GM12878 (cell line): ENCODE measurements at regions not wholly inside any gene's neighbourhood (a gene's known extent, or its start where the extent isn't known, plus 50 kb on each side); places are given as distances from the start of the nearest gene placed in this dataset.

Source experiments
- SUZ12 ChIP-seq: fragments of 200-600 bp; sonication (generic); IDR thresholded peaks from one replicate; pipeline ENCODE4 v1.6.1; 2018; ENCODE audit warnings: antibody characterized with exemption, mild to moderate bottlenecking; ENCODE audit not compliant: unreplicated experiment
- ZNF207 ChIP-seq: fragments of 450-650 bp; IDR thresholded peaks from 2 replicates; pipeline ENCODE4 v1.6.1; 2014; ENCODE audit warnings: antibody characterized with exemption, mild to moderate bottlenecking, borderline replicate concordance
- TF ChIP-seq, protein P1 (sequence below), 3 experiments: IDR thresholded peaks in 2 of 3; conservative IDR thresholded peaks in 1 of 3; 2 replicates each; pipeline ENCODE4 v1.5.1; 2011; ENCODE audit warnings: low read depth in 3 of 3, low read length in 3 of 3, mild to moderate bottlenecking in 3 of 3, control low read depth in 2 of 3, moderate library complexity in 2 of 3, inconsistent platforms in 1 of 3, mixed read lengths in 1 of 3; ENCODE audit not compliant: control insufficient read depth in 2 of 3, insufficient read depth in 1 of 3; ENCODE audit errors: extremely low read depth in 1 of 3

DNA sequence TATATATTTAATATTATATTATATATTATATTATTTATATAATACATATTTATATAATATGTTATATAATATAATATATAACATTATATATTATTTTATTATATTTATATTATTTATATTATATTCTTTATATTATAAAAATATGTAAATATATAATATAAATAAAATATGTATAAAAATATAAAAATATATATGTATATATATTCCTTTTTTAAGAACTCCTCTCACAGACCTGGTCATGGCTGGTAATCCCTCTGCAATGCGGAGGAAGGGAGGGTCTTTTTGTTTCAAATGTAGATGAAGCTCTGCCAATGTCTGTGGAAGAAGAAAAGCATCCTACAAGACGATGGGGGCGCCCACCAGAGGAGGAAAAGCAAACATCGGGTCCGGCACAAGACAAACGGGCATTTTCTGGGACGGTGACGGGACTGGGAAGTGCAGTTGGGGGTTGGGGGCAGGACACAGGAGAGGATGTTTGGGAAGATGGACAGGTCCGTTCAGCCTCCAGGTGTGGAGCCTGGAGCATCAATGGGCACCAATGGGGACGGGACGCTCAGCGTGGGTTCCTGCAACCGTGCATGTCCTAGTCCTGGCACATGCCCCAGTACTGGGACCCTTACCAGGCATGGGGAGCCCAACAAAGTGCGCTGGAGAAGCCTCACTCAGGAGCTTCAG is 194.0 kb downstream of the IRX1 start:
- TF ChIP-seq SUZ12 (no peak), ZNF207 (no peak)
- TF ChIP-seq, protein P1, sequence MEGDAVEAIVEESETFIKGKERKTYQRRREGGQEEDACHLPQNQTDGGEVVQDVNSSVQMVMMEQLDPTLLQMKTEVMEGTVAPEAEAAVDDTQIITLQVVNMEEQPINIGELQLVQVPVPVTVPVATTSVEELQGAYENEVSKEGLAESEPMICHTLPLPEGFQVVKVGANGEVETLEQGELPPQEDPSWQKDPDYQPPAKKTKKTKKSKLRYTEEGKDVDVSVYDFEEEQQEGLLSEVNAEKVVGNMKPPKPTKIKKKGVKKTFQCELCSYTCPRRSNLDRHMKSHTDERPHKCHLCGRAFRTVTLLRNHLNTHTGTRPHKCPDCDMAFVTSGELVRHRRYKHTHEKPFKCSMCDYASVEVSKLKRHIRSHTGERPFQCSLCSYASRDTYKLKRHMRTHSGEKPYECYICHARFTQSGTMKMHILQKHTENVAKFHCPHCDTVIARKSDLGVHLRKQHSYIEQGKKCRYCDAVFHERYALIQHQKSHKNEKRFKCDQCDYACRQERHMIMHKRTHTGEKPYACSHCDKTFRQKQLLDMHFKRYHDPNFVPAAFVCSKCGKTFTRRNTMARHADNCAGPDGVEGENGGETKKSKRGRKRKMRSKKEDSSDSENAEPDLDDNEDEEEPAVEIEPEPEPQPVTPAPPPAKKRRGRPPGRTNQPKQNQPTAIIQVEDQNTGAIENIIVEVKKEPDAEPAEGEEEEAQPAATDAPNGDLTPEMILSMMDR (IDR thresholded peaks at IDR 0.05 in 2 of 3, conservative IDR thresholded peaks at IDR 0.05 in 1 of 3; ENCODE audit: control insufficient read depth in 2 of 3, extremely low read depth in 1 of 3, insufficient read depth in 1 of 3, low read depth in 3 of 3, low read length in 3 of 3), result no peak
